ENCODE measurements at regions not wholly inside any gene's neighbourhood (a gene's known extent, or its start where the extent isn't known, plus 50 kb on each side); places are given as distances from the start of the nearest gene placed in this dataset.
"Not testable (repeated sequence)": the region's sequence is repeated elsewhere in the genome, so short reads cannot be mapped to it uniquely, and the experiment has no call there.

DNA sequence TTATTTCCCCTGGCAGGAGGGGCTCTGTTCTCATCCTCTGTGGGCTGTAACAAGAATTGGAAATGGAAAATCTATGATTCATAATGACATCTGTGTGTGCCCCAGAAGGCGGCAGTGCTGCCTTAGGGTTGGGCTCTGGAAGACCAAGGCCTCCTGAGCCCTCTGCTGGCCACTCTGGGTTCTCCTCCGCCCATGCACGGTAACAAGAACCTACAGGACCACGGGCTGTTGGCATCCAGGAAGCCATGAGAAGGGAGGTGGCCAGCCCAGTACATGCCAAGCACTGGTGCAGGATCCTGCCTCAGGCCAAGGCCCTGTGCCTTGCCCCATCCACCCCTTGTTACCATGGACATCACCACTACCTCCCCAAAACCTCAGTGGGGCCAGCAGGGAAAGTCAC, 454.2 kb downstream of the TP53TG3F start:
- DNase-seq (ENCODE audit: low read depth); H3K4me3 ChIP-seq (replicated peaks; ENCODE audit: low read depth, low read length): not testable (repeated sequence)

DNA sequence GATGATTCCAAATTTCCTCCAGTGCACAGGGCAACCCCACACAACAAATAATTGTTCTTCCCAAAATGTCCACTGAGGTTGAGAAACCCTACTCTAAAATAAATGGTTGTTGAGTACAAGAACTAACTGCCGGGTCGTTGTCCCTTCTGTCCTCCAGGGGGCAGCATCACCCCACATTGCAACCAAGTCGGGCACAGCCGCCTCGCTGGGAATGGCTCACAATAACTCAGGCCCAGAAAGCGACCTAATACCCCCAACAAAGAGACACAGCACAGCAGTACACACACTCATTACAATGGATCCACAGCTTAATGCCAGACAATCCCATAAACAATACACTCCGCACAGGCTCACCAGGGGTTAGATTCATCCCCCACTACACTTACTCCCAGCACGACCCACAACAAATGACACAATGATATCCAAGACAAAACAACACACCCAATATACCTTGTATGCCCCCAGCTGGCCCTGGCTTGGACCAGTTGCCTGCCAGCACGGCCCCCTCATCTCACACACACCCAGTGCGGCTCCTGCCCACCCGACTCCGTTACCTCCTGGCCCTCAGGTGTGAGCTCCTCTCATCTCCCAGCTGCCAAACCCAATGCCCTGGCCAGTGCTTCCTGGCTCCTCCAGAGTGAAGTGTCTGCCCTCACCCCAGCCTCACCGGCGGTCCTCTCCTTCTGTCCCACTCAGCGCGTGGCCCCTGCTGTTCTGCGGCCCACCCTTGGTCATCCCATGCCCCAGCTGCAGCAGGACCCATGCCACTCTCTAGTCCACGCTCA, 461.5 kb downstream of the TP53TG3F start:
- DNase-seq (ENCODE audit: low read depth) = not testable (repeated sequence)

GRCh38 chr16:33922914-33923313, 463.5 kb downstream of the TP53TG3F start:
- not testable (repeated sequence) for DNase-seq (ENCODE audit: low read depth); H3K4me3 ChIP-seq (replicated peaks; ENCODE audit: low read depth, low read length)

More for the DNA sequence above, 461.5 kb downstream of the TP53TG3F start:
- H3K4me3 ChIP-seq (replicated peaks; ENCODE audit: low read depth, low read length) = not testable (repeated sequence)

DNA sequence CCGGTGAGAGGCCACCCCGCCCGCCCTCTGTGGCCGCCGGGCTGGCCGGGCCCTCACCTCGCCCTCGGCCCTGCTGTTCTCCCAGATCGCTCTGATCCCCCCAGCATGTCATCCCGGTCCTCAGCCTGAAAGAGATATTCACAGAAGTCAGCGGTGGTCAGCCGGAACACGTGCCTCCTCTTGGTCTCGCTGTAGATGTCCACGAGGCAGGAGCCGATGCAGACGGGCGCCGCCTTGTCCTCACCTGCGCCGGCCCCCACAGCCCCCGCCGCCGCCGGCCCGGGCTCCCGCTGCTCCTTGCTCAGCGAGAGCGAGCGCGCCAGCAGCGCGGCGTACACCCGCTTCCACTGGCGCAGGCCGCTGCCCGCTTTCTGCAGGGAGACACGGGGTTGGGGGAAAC, 468.6 kb downstream of the TP53TG3F start:
- DNase-seq (ENCODE audit: low read depth); H3K4me3 ChIP-seq (replicated peaks; ENCODE audit: low read depth, low read length): not testable (repeated sequence)

DNA sequence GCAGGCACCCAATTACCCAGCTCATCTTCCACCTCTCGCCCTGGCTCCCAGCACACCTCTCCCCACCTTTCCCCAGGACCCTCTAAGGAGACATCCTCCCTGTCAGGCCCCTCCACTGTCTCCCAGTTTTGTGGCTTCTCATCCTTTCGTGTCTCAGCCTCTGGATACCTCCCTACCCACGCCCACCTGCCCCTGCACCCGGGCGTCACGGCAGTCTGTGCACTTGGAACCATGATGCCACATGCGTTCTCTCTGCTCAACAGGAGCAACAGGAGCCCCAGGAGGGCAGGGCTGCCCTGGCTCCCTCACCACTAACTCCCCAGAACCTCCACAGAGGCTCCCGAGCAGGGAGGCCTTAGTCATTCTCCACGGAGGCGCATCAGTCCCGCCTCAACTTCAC, 472.8 kb downstream of the TP53TG3F start:
- DNase-seq (ENCODE audit: low read depth); H3K4me3 ChIP-seq (replicated peaks; ENCODE audit: low read depth, low read length): not testable (repeated sequence)

DNA sequence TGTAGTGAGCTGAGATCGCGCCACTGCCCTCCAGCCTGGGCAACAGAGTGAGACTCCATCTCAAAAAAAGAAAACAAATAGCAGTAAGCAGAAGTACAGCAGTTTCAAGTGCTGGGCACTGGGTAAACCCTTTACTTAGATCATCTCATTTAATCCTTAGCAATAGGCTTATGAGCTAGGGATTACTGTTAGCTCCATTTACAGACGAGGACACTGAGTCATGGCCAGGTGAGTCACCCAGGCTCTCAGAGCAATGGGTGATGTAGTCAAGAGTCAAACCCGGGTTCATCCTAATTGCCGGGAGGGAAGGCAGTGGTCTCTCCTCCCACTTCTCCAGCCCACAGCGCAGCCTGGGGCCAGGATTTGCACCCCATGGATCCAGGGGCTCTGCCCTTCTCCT, 473.6 kb downstream of the TP53TG3F start:
- not testable (repeated sequence) for DNase-seq (ENCODE audit: low read depth); H3K4me3 ChIP-seq (replicated peaks; ENCODE audit: low read depth, low read length)

GRCh38 chr16:33935766-33936165, 476.4 kb downstream of the TP53TG3F start:
- DNase-seq (ENCODE audit: low read depth); H3K4me3 ChIP-seq (replicated peaks; ENCODE audit: low read depth, low read length): not testable (repeated sequence)

- H3K4me3 ChIP-seq (replicated peaks; ENCODE audit: low read depth, low read length); DNase-seq (ENCODE audit: low read depth): not testable (repeated sequence)
These were observed 478.7 kb downstream of the TP53TG3F start for GRCh38 chr16:33938097-33938496.

DNA sequence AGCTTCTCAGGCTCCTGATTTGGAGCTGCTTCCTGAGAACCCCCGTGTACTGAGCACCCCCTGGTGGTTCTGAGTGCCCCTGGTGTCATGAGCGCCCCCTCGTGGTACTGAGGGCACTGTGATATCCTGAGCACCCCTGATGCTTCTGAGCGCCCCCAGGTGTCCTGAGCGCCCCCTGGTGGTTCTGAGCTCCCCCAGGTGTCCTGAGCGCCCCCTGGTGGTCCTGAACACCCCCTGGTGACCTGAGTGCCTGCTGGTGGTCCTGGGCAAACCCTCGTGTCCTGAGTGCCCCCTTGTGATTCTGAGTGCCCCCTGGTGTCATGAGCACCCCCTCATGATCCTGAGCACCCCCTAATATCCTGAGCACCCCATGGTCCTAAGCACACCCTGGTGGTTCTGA, 502.1 kb downstream of the TP53TG3F start:
- not testable (repeated sequence) for H3K4me3 ChIP-seq (replicated peaks; ENCODE audit: low read depth, low read length)

DNA sequence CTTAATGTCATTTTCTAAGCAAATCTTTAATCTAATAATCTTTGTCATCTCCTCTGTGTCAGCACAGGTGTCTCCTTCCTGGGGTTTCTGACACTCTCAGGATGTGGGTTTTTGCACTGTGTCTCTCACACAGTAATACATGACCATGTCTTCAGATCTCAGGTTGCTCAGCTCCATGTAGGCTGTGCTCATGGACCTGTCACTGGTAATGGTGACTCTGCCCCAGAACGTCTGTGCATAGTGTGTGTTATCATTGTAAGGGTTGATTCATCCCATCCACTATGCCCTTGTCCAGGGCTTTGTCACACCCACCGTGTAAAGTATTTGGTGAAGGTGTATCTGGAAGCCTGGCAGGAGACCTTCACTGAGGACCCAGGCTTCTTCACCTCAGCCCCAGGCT, 506.1 kb downstream of the TP53TG3F start:
- DNase-seq (ENCODE audit: low read depth); H3K4me3 ChIP-seq (replicated peaks; ENCODE audit: low read depth, low read length): not testable (repeated sequence)

More for the DNA sequence above, 502.1 kb downstream of the TP53TG3F start:
- not testable (repeated sequence) for DNase-seq (ENCODE audit: low read depth)

DNA sequence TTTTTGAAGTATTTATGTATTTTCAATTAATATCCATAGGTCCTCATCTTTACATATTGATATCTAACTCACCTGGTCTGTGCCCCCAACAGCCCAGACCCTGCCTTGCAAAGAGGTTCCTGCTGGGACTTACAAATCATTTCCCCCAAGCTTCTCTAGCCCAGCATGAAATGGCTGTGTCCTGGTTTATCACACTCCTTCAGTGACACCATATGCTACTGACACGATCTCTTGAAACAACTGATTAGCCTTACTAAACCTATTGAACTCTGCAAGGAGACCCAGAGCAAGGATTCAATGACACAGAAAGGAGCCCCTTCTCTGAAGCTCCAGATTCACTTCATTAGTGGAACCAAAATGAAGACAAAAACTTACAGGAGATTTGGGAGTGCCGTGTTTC, 507.4 kb downstream of the TP53TG3F start:
- DNase-seq (ENCODE audit: low read depth) = not testable (repeated sequence)

DNA sequence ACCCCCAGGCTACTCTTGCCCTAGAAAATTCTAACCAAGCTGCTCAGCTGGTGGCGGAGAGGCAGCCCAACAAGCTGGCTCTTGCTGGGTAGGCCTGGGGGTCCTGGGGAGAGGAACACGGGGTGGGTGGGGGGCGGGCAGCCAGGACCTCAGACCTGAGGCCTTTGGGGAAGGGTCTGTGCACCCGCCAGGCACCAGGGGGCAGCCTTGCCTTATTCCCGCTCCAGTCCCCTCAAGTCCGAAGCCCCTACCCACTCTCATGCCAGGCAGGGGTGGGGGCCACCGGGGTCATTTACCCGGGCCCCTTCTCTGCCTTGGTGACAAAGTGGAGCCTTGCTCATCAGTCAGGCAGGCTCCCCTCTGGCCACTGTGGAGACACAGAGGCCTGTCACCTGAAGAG, 515.1 kb downstream of the TP53TG3F start:
- not testable (repeated sequence) for H3K4me3 ChIP-seq (replicated peaks; ENCODE audit: low read depth, low read length); DNase-seq (ENCODE audit: low read depth)

More for the DNA sequence above, 507.4 kb downstream of the TP53TG3F start:
- H3K4me3 ChIP-seq (replicated peaks; ENCODE audit: low read depth, low read length) = not testable (repeated sequence)

- not testable (repeated sequence) for DNase-seq (ENCODE audit: low read depth)
These were observed 516.3 kb downstream of the TP53TG3F start for GRCh38 chr16:33975744-33976143.

DNA sequence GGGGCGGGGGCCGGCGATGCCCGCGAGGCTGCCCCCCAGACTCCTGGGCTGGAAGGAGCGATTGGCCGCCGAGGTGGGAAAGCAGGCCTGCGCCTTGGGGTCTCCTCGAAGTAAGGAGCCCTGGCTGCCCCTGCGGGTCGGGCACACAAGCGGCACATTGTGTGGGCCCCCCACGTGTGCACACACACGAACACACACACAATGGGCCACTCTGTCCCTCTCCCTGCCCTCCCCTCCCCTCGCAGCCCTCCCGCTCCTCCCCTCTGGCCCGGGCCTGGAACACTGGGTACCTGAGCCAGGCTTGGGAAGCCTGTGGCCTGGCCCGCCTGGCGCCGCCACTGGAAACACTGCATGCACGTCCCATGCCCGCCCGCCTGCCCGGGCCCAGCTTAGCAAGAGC, 517.1 kb downstream of the TP53TG3F start:
- H3K4me3 ChIP-seq (replicated peaks; ENCODE audit: low read depth, low read length); DNase-seq (ENCODE audit: low read depth): not testable (repeated sequence)

More at GRCh38 chr16:33975744-33976143, 516.3 kb downstream of the TP53TG3F start:
- H3K4me3 ChIP-seq (replicated peaks; ENCODE audit: low read depth, low read length) = not testable (repeated sequence)

DNA sequence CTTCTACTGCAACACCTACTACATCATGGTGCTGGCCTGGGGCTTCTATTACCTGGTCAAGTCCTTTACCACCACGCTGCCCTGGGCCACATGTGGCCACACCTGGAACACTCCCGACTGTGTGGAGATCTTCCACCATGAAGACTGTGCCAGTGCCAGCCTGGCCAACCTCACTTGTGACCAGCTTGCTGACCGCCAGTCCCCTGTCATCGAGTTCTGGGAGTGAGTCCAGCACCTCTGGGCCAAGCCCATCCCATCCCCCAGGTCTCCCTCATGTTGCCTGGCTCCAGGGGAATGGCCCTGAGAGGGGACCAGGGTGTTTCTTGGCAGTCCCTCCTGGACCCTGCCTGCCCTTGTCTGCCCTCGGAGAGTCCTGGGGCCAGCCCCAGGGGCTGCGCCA, 519.4 kb downstream of the TP53TG3F start:
- H3K4me3 ChIP-seq (replicated peaks; ENCODE audit: low read depth, low read length); DNase-seq (ENCODE audit: low read depth): not testable (repeated sequence)

DNA sequence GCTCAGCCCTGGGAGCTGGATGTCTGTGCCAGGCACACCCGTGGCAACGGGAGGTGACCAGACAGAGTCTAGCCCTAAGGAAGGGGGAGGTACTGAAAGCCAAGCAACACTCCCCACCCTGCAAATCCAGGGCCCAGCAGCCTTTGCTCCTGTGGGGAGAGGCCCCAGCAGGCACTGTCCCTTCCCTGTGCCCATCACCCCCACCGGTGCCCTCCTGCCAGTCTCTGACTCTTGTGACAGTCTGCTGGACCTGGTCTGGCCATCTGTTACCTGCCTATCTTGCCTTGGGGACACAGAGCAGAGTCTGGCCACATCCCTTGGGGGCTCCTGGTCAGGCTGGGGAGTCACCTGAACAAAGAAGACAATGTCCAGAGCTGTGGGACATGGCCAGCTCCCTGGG, 520.2 kb downstream of the TP53TG3F start:
- not testable (repeated sequence) for DNase-seq (ENCODE audit: low read depth); H3K4me3 ChIP-seq (replicated peaks; ENCODE audit: low read depth, low read length)

GRCh38 chr16:33980736-33981135, 521.3 kb downstream of the TP53TG3F start:
- not testable (repeated sequence) for DNase-seq (ENCODE audit: low read depth); H3K4me3 ChIP-seq (replicated peaks; ENCODE audit: low read depth, low read length)

GRCh38 chr16:33984428-33984827, 525.0 kb downstream of the TP53TG3F start:
- not testable (repeated sequence) for DNase-seq (ENCODE audit: low read depth); H3K4me3 ChIP-seq (replicated peaks; ENCODE audit: low read depth, low read length)

GRCh38 chr16:33986521-33986920, 527.1 kb downstream of the TP53TG3F start:
- H3K4me3 ChIP-seq (replicated peaks; ENCODE audit: low read depth, low read length); DNase-seq (ENCODE audit: low read depth): not testable (repeated sequence)

DNA sequence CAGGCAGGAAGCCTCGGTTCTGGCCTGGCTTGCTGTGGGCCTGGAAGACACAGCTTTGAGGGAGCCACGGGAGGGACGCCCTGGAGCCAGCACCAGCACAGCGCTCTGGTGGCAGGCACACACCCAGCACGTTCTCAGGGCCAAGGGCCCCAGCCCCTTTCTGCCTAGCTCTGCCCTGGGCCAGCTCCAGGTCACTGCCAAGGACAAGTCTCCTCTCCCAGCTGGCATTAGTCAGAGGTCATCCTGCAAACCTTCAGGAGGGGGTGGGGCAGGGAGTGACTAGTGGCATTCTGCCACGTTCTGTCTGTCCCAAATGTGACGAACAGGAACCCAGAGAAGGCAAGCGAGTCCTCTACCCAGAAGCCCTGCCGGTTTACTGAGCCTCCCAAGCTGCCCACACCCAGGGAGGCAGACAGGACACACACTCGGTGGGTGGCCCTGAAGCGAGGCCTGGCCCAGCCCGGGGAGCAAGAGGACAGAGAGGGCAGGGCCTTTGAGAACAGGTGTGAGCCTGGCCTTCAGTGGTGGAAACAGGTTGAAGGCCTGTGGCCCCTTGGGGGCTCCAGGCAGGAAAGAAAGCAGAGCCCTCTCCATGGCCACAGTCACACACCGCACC, 528.0 kb downstream of the TP53TG3F start:
- not testable (repeated sequence) for DNase-seq (ENCODE audit: low read depth); H3K4me3 ChIP-seq (replicated peaks; ENCODE audit: low read depth, low read length)

Measured in fibroblast of pulmonary artery (primary cell).